Lower leg skin (tissue), 4 donors: ENCODE measurements at regions not wholly inside any gene's neighbourhood (a gene's known extent, or its start where the extent isn't known, plus 50 kb on each side); places are given as distances from the start of the nearest gene placed in this dataset.

ENCODE experiments used
- DNase-seq, 2 donors: peaks; one replicate each; pipeline ENCODE4 v3.0.0-alpha.2; 2019; ENCODE audit warnings: low spot score in 2 of 2
- H3K4me3 ChIP-seq: fragments of 200-600 bp; sonication (generic); 2 replicates; pipeline ENCODE4 v1.5.1; 2017; ENCODE audit warnings: mild to moderate bottlenecking, low read depth; ENCODE audit not compliant: poor library complexity, severe bottlenecking
- POLR2A ChIP-seq, 2 donors: fragments of 450-650 bp; IDR thresholded peaks; one replicate each; pipeline ENCODE4 v1.6.1; 2016 to 2017; ENCODE audit warnings: antibody characterized with exemption in 2 of 2, mild to moderate bottlenecking in 1 of 2, moderate library complexity in 1 of 2
- WGBS, 2 donors: methylation state at CpG; one replicate each; pipeline ENCODE4 v1.1.5; 2018; 5-methylcytosine and 5-hydroxymethylcytosine counted together
- intact Hi-C: fragments of 100-400 bp; cut with DNase I; formaldehyde crosslinking; loops from one replicate; pipeline ENCODE4 v1.15.0; 2023; ENCODE audit warnings: low total_unique reads
- TF ChIP-seq, protein P1 (sequence below), 3 donors: fragments of 450-650 bp; IDR thresholded peaks; one replicate each; pipeline ENCODE4 v1.5.1; 2016; ENCODE audit warnings: antibody characterized with exemption in 3 of 3, mild to moderate bottlenecking in 3 of 3, moderate library complexity in 2 of 3

- TF ChIP-seq, protein P1, sequence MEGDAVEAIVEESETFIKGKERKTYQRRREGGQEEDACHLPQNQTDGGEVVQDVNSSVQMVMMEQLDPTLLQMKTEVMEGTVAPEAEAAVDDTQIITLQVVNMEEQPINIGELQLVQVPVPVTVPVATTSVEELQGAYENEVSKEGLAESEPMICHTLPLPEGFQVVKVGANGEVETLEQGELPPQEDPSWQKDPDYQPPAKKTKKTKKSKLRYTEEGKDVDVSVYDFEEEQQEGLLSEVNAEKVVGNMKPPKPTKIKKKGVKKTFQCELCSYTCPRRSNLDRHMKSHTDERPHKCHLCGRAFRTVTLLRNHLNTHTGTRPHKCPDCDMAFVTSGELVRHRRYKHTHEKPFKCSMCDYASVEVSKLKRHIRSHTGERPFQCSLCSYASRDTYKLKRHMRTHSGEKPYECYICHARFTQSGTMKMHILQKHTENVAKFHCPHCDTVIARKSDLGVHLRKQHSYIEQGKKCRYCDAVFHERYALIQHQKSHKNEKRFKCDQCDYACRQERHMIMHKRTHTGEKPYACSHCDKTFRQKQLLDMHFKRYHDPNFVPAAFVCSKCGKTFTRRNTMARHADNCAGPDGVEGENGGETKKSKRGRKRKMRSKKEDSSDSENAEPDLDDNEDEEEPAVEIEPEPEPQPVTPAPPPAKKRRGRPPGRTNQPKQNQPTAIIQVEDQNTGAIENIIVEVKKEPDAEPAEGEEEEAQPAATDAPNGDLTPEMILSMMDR (IDR thresholded peaks at IDR 0.05): no peak
- no peak for TF ChIP-seq POLR2A (IDR thresholded peaks at IDR 0.05)
- no peak overlapping the region for H3K4me3 ChIP-seq
- DNase-seq: no peak
- 48 to 55% methylated on average over 2 of the region's 2 CpGs for WGBS, 2 donors
- intact Hi-C loops: no loop called here
These were observed 97.0 kb downstream of the CHRM3 start for GRCh38 chr1:239483391-239483790.

GRCh38 chr1:239493811-239494414 lies 107.5 kb downstream of the CHRM3 start:
- TF ChIP-seq, protein P1 (IDR thresholded peaks at IDR 0.05): no peak
- no peak for TF ChIP-seq POLR2A (IDR thresholded peaks at IDR 0.05)
- no peak for DNase-seq
- H3K4me3 ChIP-seq: no peak overlapping the region
- 80 to 92% methylated on average over 2 of the region's 2 CpGs for WGBS, 2 donors
- intact Hi-C loops: no loop called here

DNA sequence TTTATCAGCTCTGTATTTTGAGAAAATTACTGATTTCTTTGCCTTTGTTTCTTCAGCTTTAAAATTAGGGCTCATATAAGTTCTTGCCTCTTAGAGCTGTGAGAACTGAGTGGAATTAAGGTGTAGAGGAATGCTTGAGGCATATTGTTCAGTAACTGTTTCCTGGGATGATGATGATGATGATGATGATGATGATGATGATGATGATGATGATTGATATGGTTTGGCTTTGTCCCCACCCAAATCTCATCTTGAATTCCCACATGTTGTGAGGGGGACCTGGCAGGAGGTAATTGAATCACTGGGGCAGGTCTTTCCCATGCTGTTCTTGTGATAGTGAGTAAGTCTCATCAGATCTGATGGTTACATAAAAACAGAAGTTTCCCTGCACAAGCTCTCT lies 118.7 kb downstream of the CHRM3 start:
- intact Hi-C loops: no loop called here
- no peak for DNase-seq
- TF ChIP-seq, protein P1 (IDR thresholded peaks at IDR 0.05): no peak
- TF ChIP-seq POLR2A (IDR thresholded peaks at IDR 0.05): no peak
- no peak overlapping the region for H3K4me3 ChIP-seq

GRCh38 chr1:239507826-239508225 lies 121.5 kb downstream of the CHRM3 start:
- 61 to 73% methylated on average over 1 of the region's 1 CpG for WGBS, 2 donors
- TF ChIP-seq POLR2A (IDR thresholded peaks at IDR 0.05): no peak
- TF ChIP-seq, protein P1 (IDR thresholded peaks at IDR 0.05): no peak
- DNase-seq: no peak
- intact Hi-C loops: no loop called here
- no peak overlapping the region for H3K4me3 ChIP-seq

DNA sequence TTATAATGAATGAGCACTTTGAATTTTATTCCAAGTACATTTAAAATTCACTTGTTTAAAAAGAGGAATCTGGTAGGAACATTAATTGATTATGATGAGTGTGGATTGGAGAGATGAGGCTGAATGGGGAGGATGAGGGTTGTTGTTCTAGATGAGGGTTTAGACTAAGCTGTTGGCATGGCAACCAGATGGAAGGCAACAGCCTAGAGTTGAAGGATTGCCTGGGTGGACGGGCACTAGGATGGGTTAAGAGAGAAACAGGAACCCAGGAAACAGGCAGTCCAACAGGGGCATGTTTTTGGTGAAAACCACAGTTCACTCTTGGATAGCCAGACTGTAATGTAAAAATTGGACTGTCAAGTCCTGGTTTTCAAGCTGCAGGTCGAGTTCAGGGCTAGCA lies 125.5 kb downstream of the CHRM3 start:
- 44 to 67% methylated on average over 2 of the region's 2 CpGs for WGBS, 2 donors
- TF ChIP-seq, protein P1 (IDR thresholded peaks at IDR 0.05): no peak
- no peak for DNase-seq
- no peak overlapping the region for H3K4me3 ChIP-seq
- intact Hi-C loops: no loop called here

DNA sequence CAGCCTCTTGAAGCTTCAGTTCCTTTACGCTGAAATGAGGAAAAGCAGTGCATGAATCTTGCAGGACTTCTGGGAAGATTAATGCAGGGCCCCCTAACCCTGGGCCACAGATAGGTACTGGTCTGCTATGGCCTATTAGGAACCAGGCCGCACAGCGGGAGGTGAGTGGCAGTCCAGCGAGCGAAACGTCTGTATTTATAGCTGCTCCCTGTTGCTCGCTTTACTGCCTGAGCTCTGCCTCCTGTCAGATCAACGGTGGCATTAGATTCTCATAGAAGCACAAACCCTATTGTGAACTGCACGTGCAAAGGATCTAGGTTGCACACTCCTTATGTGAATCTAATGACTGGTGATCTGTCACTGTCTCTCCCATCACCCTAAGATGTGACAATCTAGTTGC lies 130.2 kb downstream of the CHRM3 start:
- intact Hi-C loops: no loop called here
- TF ChIP-seq POLR2A (IDR thresholded peaks at IDR 0.05): no peak
- TF ChIP-seq, protein P1 (IDR thresholded peaks at IDR 0.05): no peak
- 70 to 86% methylated on average over 9 of the region's 9 CpGs for WGBS, 2 donors
- H3K4me3 ChIP-seq: no peak overlapping the region
- DNase-seq: no peak
